ENCODE measurements at regions not wholly inside any gene's neighbourhood (a gene's known extent, or its start where the extent isn't known, plus 50 kb on each side); places are given as distances from the start of the nearest gene placed in this dataset.
"Not testable (repeated sequence)": the region's sequence is repeated elsewhere in the genome, so short reads cannot be mapped to it uniquely, and the experiment has no call there.

- Histone ChIP-seq H3K4me3 (ENCODE audit: low read depth, low read length) (no peak overlapping the region), H3K36me3 (ENCODE audit: insufficient read depth) (no peaks in the 10 kb centered on the region), H3K4me1 (ENCODE audit: insufficient read depth) (no peaks in the 10 kb centered on the region), H3K27ac (ENCODE audit: low read depth) (no peak overlapping the region)
- 74% methylated on average over 2 of the region's 2 CpGs for WGBS
- DNase-seq (ENCODE audit: extremely low spot score), result no peak
Measured at GRCh38 chr7:4450483-4450882, 231.6 kb upstream of the FOXK1 start.

- DNase-seq (ENCODE audit: extremely low spot score), result no peak
- 91% methylated on average over 2 of the region's 2 CpGs for WGBS
- no peaks in the 10 kb centered on the region for H3K36me3 ChIP-seq (ENCODE audit: insufficient read depth)
Measured at GRCh38 chr7:4460597-4460996, 221.5 kb upstream of the FOXK1 start.

GRCh38 chr7:4461531-4461930 lies 220.6 kb upstream of the FOXK1 start:
- H3K27ac ChIP-seq (ENCODE audit: low read depth), result no peak overlapping the region
- H3K36me3 ChIP-seq (ENCODE audit: insufficient read depth), result no peaks in the 10 kb centered on the region
- no peak overlapping the region for H3K4me3 ChIP-seq (ENCODE audit: low read depth, low read length)
- WGBS, result 76% methylated on average over 8 of the region's 8 CpGs
- no peak for DNase-seq (ENCODE audit: extremely low spot score)
- no peaks in the 10 kb centered on the region for H3K4me1 ChIP-seq (ENCODE audit: insufficient read depth)

More at GRCh38 chr7:4460597-4460996, 221.5 kb upstream of the FOXK1 start:
- H3K4me1 ChIP-seq (ENCODE audit: insufficient read depth), result no peaks in the 10 kb centered on the region
- H3K27ac ChIP-seq (ENCODE audit: low read depth), result no peak overlapping the region
- H3K4me3 ChIP-seq (ENCODE audit: low read depth, low read length), result no peak overlapping the region

GRCh38 chr7:4468320-4469102 lies 213.6 kb upstream of the FOXK1 start:
- no peaks in the 10 kb centered on the region for H3K4me1 ChIP-seq (ENCODE audit: insufficient read depth)
- 81% methylated on average over 5 of the region's 5 CpGs for WGBS
- no peak overlapping the region for H3K4me3 ChIP-seq (ENCODE audit: low read depth, low read length)
- DNase-seq (ENCODE audit: extremely low spot score), result no peak
- H3K36me3 ChIP-seq (ENCODE audit: insufficient read depth), result no peaks in the 10 kb centered on the region
- H3K27ac ChIP-seq (ENCODE audit: low read depth), result no peak overlapping the region

GRCh38 chr7:4470246-4470645 lies 211.8 kb upstream of the FOXK1 start:
- DNase-seq (ENCODE audit: extremely low spot score), result no peak
- Histone ChIP-seq H3K36me3 (ENCODE audit: insufficient read depth) (no peaks in the 10 kb centered on the region), H3K4me3 (ENCODE audit: low read depth, low read length) (no peak overlapping the region), H3K4me1 (ENCODE audit: insufficient read depth) (no peaks in the 10 kb centered on the region), H3K27ac (ENCODE audit: low read depth) (no peak overlapping the region)
- 51% methylated on average over 7 of the region's 7 CpGs for WGBS

GRCh38 chr7:4472728-4473127 lies 209.4 kb upstream of the FOXK1 start:
- H3K36me3 ChIP-seq (ENCODE audit: insufficient read depth), result no peaks in the 10 kb centered on the region
- no peaks in the 10 kb centered on the region for H3K4me1 ChIP-seq (ENCODE audit: insufficient read depth)
- DNase-seq (ENCODE audit: extremely low spot score), result no peak
- WGBS, result 43% methylated on average over 12 of the region's 12 CpGs
- no peak overlapping the region for H3K4me3 ChIP-seq (ENCODE audit: low read depth, low read length)
- H3K27ac ChIP-seq (ENCODE audit: low read depth), result no peak overlapping the region

- H3K4me1 ChIP-seq (ENCODE audit: insufficient read depth), result no peaks in the 10 kb centered on the region
- no peak for DNase-seq (ENCODE audit: extremely low spot score)
- WGBS, result 47% methylated on average over 12 of the region's 12 CpGs
Measured at GRCh38 chr7:4479367-4480039, 202.6 kb upstream of the FOXK1 start.

GRCh38 chr7:4480131-4480530 lies 202.0 kb upstream of the FOXK1 start:
- H3K4me1 ChIP-seq (ENCODE audit: insufficient read depth); H3K36me3 ChIP-seq (ENCODE audit: insufficient read depth); H3K4me3 ChIP-seq (ENCODE audit: low read depth, low read length); H3K27ac ChIP-seq (ENCODE audit: low read depth); DNase-seq (ENCODE audit: extremely low spot score): not testable (repeated sequence)
- 92% methylated on average over 11 of the region's 11 CpGs for WGBS

More at GRCh38 chr7:4479367-4480039, 202.6 kb upstream of the FOXK1 start:
- Histone ChIP-seq H3K36me3 (ENCODE audit: insufficient read depth) (no peaks in the 10 kb centered on the region), H3K4me3 (ENCODE audit: low read depth, low read length) (no peak overlapping the region), H3K27ac (ENCODE audit: low read depth) (no peak overlapping the region)

GRCh38 chr7:4483851-4484250 lies 198.2 kb upstream of the FOXK1 start:
- DNase-seq (ENCODE audit: extremely low spot score), result no peak
- 92% methylated on average over 1 of the region's 1 CpG for WGBS
- Histone ChIP-seq H3K4me3 (ENCODE audit: low read depth, low read length) (no peak overlapping the region), H3K27ac (ENCODE audit: low read depth) (no peak overlapping the region), H3K36me3 (ENCODE audit: insufficient read depth) (no peaks in the 10 kb centered on the region), H3K4me1 (ENCODE audit: insufficient read depth) (no peaks in the 10 kb centered on the region)

- H3K4me3 ChIP-seq (ENCODE audit: low read depth, low read length), result no peak overlapping the region
- DNase-seq (ENCODE audit: extremely low spot score), result no peak
- no peaks in the 10 kb centered on the region for H3K36me3 ChIP-seq (ENCODE audit: insufficient read depth)
- no peaks in the 10 kb centered on the region for H3K4me1 ChIP-seq (ENCODE audit: insufficient read depth)
- H3K27ac ChIP-seq (ENCODE audit: low read depth), result no peak overlapping the region
- 16% methylated on average over 1 of the region's 1 CpG for WGBS
Measured at GRCh38 chr7:4484545-4484944, 197.6 kb upstream of the FOXK1 start.

- H3K4me3 ChIP-seq (ENCODE audit: low read depth, low read length), result no peak overlapping the region
- no peaks in the 10 kb centered on the region for H3K4me1 ChIP-seq (ENCODE audit: insufficient read depth)
- no peaks in the 10 kb centered on the region for H3K36me3 ChIP-seq (ENCODE audit: insufficient read depth)
- no peak overlapping the region for H3K27ac ChIP-seq (ENCODE audit: low read depth)
- 17% methylated on average over 4 of the region's 4 CpGs for WGBS
- no peak for DNase-seq (ENCODE audit: extremely low spot score)
Measured at GRCh38 chr7:4486907-4487306, 195.2 kb upstream of the FOXK1 start.

GRCh38 chr7:4496911-4497310 lies 185.2 kb upstream of the FOXK1 start:
- H3K4me1 ChIP-seq (ENCODE audit: insufficient read depth); H3K27ac ChIP-seq (ENCODE audit: low read depth); DNase-seq (ENCODE audit: extremely low spot score); H3K36me3 ChIP-seq (ENCODE audit: insufficient read depth); H3K4me3 ChIP-seq (ENCODE audit: low read depth, low read length): not testable (repeated sequence)
- WGBS, result 92% methylated on average over 30 of the region's 30 CpGs

GRCh38 chr7:4500812-4501211 lies 181.3 kb upstream of the FOXK1 start:
- no peak for DNase-seq (ENCODE audit: extremely low spot score)
- H3K27ac ChIP-seq (ENCODE audit: low read depth), result no peak overlapping the region
- no peak overlapping the region for H3K4me3 ChIP-seq (ENCODE audit: low read depth, low read length)
- 92% methylated on average over 10 of the region's 10 CpGs for WGBS
- H3K4me1 ChIP-seq (ENCODE audit: insufficient read depth), result no peaks in the 10 kb centered on the region
- H3K36me3 ChIP-seq (ENCODE audit: insufficient read depth), result no peaks in the 10 kb centered on the region

- H3K4me3 ChIP-seq (ENCODE audit: low read depth, low read length); DNase-seq (ENCODE audit: extremely low spot score); H3K4me1 ChIP-seq (ENCODE audit: insufficient read depth); H3K27ac ChIP-seq (ENCODE audit: low read depth); H3K36me3 ChIP-seq (ENCODE audit: insufficient read depth): not testable (repeated sequence)
- 96% methylated on average over 7 of the region's 7 CpGs for WGBS
Measured at GRCh38 chr7:4507886-4508285, 174.2 kb upstream of the FOXK1 start.
